ENCODE measurements at regions not wholly inside any gene's neighbourhood (a gene's known extent, or its start where the extent isn't known, plus 50 kb on each side); places are given as distances from the start of the nearest gene placed in this dataset.

DNA sequence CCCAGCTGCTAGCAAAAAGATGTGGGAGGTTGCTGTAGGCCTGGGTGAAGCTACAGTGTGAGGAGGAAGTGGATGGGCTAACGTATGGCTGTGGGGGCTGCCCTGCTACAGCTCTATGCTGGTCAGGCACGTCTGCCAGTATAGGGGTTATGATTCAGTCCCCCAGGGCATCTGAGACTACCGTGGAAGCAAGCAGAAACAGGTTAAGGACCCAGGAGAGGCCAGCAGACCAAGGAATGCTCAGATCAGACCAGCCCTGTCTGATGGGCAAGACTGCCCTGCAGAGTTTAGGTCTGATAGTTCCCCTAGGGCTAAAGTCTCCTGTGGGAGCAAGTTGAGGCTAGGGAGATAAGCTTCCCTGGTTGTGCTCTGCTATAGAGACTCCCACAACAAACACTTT lies 416.1 kb upstream of the CTNND2 start:
- H3K36me3 ChIP-seq (ENCODE audit: control insufficient read depth in 2 of 4, insufficient read depth in 4 of 4, low read length in 3 of 4): no peaks in the 10 kb centered on the region
- POLR2A ChIA-PET (ENCODE audit: partially characterized antibody): interaction anchor here (6.0 kb wide), 1 partner anchor 11 kb away, joined by 35 read pairs; no protein-coding TSS in a partner anchor
- H3K79me1 ChIP-seq (ENCODE audit: low read depth, low read length): no peaks in the 10 kb centered on the region
- no peak overlapping the region for H3K4me3 ChIP-seq (ENCODE audit: extremely low read depth in 1 of 4, insufficient read depth in 2 of 4, low read depth in 3 of 4, low read length in 4 of 4)
- no peak overlapping the region for H3K14ac ChIP-seq (ENCODE audit: insufficient read length)
- peak overlapping the region; percentile 94 for H4K91ac ChIP-seq (replicated peaks; ENCODE audit: insufficient read length, low read length)
- DNase-seq (ENCODE audit: low read depth in 1 of 2, low spot score in 2 of 2) (no peak), FAIRE-seq (no peak)
- no peak overlapping the region for H3K9ac ChIP-seq (replicated peaks in 1 of 4; ENCODE audit: extremely low read depth in 1 of 4, low read depth in 3 of 4, low read length in 3 of 4)
- peak overlapping the region; percentile 76 for H3K18ac ChIP-seq (ENCODE audit: extremely low read depth, low read length)
- 0 out of 4 replicates have a peak, but pooled peaks cover 0 to 3% of the 10 kb centered on the region in 2 experiments for H3K9me3 ChIP-seq (ENCODE audit: insufficient read depth in 2 of 2, low read depth in 1 of 2, low read length in 1 of 2)
- H3K56ac ChIP-seq (replicated peaks; ENCODE audit: insufficient read length, low read depth, low read length): no peak overlapping the region
- H2BK20ac ChIP-seq (ENCODE audit: low read length): peak overlapping the region; percentile 99
- peak overlapping the region; percentile 93 for H2BK15ac ChIP-seq (ENCODE audit: low read length)
- no peak overlapping the region for H3K4me2 ChIP-seq (ENCODE audit: insufficient read depth in 1 of 2, low read depth in 2 of 2, low read length in 2 of 2)
- WGBS, 2 experiments (ENCODE audit: extremely low coverage in 1 of 2, insufficient coverage in 1 of 2, insufficient read length in 1 of 2, insufficient replicate concordance in 2 of 2, low coverage in 1 of 2, low lambda C conversion rate in 2 of 2, missing lambda C conversion rate in 1 of 2): 90% methylated on average over 3 of the region's 3 CpGs; no CpG with 5 or more reads in 1 of the 2 experiments
- peak overlapping the region; percentile 88 for H3K4ac ChIP-seq (replicated peaks; ENCODE audit: insufficient read length, low read depth, low read length)
- H3K23ac ChIP-seq (ENCODE audit: insufficient read length): no peak overlapping the region
- no peak overlapping the region for H4K5ac ChIP-seq (ENCODE audit: insufficient read length, low read depth, low read length)
- H3K4me1 ChIP-seq (replicated peaks in 1 of 4; ENCODE audit: control insufficient read depth in 3 of 4, insufficient read depth in 4 of 4, low read length in 3 of 4): peaks cover 3 to 6% (median 4%) of the 10 kb centered on the region in 4 experiments; a peak in 4 of 7 replicates
- peak overlapping the region; percentile 94; the same call in 1 of the 2 replicates for H2BK5ac ChIP-seq (ENCODE audit: low read depth, low read length)
- H3K23me2 ChIP-seq (ENCODE audit: low read depth, low read length): no peaks in the 10 kb centered on the region
- H2BK12ac ChIP-seq (ENCODE audit: low read depth, low read length): peak overlapping the region; percentile 94
- H2BK120ac ChIP-seq (replicated peaks; ENCODE audit: low read depth, low read length): peak overlapping the region; percentile 91
- H2AFZ ChIP-seq (ENCODE audit: low read length): no peak overlapping the region
- H4K20me1 ChIP-seq (replicated peaks in 1 of 2; ENCODE audit: control insufficient read depth in 1 of 2, insufficient read depth in 2 of 2, low read length in 2 of 2): no peaks in the 10 kb centered on the region
- H4K8ac ChIP-seq (ENCODE audit: extremely low read depth, insufficient read depth, low read length): no peak overlapping the region
- H3K27ac ChIP-seq (ENCODE audit: low read depth, low read length): no peak overlapping the region
- H2AK5ac ChIP-seq (ENCODE audit: low read depth, low read length): peak overlapping the region; percentile 1; the same call in 1 of the 2 replicates
- no peaks in the 10 kb centered on the region for H3K79me2 ChIP-seq (ENCODE audit: control insufficient read depth in 1 of 2, insufficient read depth in 2 of 2, low read length in 2 of 2)
- H3K27me3 ChIP-seq (replicated peaks in 1 of 4; ENCODE audit: control insufficient read depth in 3 of 4, extremely low read depth in 1 of 4, insufficient read depth in 3 of 4, low read length in 3 of 4): no peaks in the 10 kb centered on the region
- CTCF ChIA-PET (ENCODE audit: partially characterized antibody): no interaction called here
- TF ChIP-seq GTF2F1 (IDR thresholded peaks at IDR 0.05; ENCODE audit: borderline replicate concordance, low read depth, low read length): no peak

Data from H1 (cell line).